ENCODE measurements at regions not wholly inside any gene's neighbourhood (a gene's known extent, or its start where the extent isn't known, plus 50 kb on each side); places are given as distances from the start of the nearest gene placed in this dataset.

- DNase-seq (ENCODE audit: extremely low read depth, low read depth): no peak
- no peak for TF ChIP-seq CTCF (IDR thresholded peaks at IDR 0.05; ENCODE audit: low read depth, low read length)
Measured at GRCh38 chr3:106822204-106822603, 555.0 kb upstream of the CCDC54 start.

- DNase-seq (ENCODE audit: extremely low read depth, low read depth): no peak
- TF ChIP-seq CTCF (IDR thresholded peaks at IDR 0.05; ENCODE audit: low read depth, low read length): no peak
Measured at GRCh38 chr3:106823701-106824100, 553.5 kb upstream of the CCDC54 start.

- no peak for DNase-seq (ENCODE audit: extremely low read depth, low read depth)
- peak; percentile 35 for TF ChIP-seq CTCF (IDR thresholded peaks at IDR 0.05; ENCODE audit: low read depth, low read length)
Measured at GRCh38 chr3:106824856-106825255, 552.4 kb upstream of the CCDC54 start.

GRCh38 chr3:106825962-106826605, 551.2 kb upstream of the CCDC54 start:
- TF ChIP-seq CTCF (IDR thresholded peaks at IDR 0.05; ENCODE audit: low read depth, low read length): no peak
- DNase-seq (ENCODE audit: extremely low read depth, low read depth): no peak

GRCh38 chr3:106826791-106827311, 550.4 kb upstream of the CCDC54 start:
- TF ChIP-seq CTCF (IDR thresholded peaks at IDR 0.05; ENCODE audit: low read depth, low read length): no peak
- DNase-seq (ENCODE audit: extremely low read depth, low read depth): no peak

GRCh38 chr3:106827515-106828213, 549.6 kb upstream of the CCDC54 start:
- DNase-seq (ENCODE audit: extremely low read depth, low read depth): no peak
- no peak for TF ChIP-seq CTCF (IDR thresholded peaks at IDR 0.05; ENCODE audit: low read depth, low read length)

- no peak for TF ChIP-seq CTCF (IDR thresholded peaks at IDR 0.05; ENCODE audit: low read depth, low read length)
- DNase-seq (ENCODE audit: extremely low read depth, low read depth): no peak
Measured at GRCh38 chr3:106829206-106829605, 548.0 kb upstream of the CCDC54 start.
